Activated naive CD4-positive, alpha-beta T cell treated with anti-CD3 and anti-CD28 coated beads, Interleukin-2, amount 10 ng/mL, durations not matched to agents 7 days and 5 days (primary cell): ENCODE measurements at regions not wholly inside any gene's neighbourhood (a gene's known extent, or its start where the extent isn't known, plus 50 kb on each side); places are given as distances from the start of the nearest gene placed in this dataset.

Source experiments
- CTCF ChIA-PET: fragments of 350-600 bp; sonication (Branson Sonifier 250); formaldehyde crosslinking; loops from one replicate; lab custom pipeline; 2021; ENCODE audit warnings: antibody characterized with exemption; lab: Charles Lee
- DNase-seq: peaks from one replicate; pipeline ENCODE4 v3.0.0-alpha.2; 2020
- H3K27ac Mint-ChIP-seq: one replicate; pipeline ENCODE4 v1.8.0; 2021; ENCODE audit warnings: mild to moderate bottlenecking, moderate library complexity, mixed read lengths
- H3K27me3 Mint-ChIP-seq: one replicate; pipeline ENCODE4 v1.8.0; 2021; ENCODE audit warnings: mild to moderate bottlenecking, mixed read lengths
- H3K36me3 Mint-ChIP-seq: one replicate; pipeline ENCODE4 v1.8.0; 2021; ENCODE audit warnings: mixed read lengths
- H3K4me1 Mint-ChIP-seq: one replicate; pipeline ENCODE4 v1.8.0; 2021; ENCODE audit warnings: mixed read lengths
- H3K4me3 Mint-ChIP-seq: one replicate; pipeline ENCODE4 v1.8.0; 2021; ENCODE audit warnings: mild to moderate bottlenecking, moderate library complexity, mixed read lengths
- H3K9me3 Mint-ChIP-seq: one replicate; pipeline ENCODE4 v1.8.0; 2021; ENCODE audit warnings: mixed read lengths

GRCh38 chr2:15783489-15783888, 156.9 kb upstream of the MYCN start:
- H3K27ac Mint-ChIP-seq: no peak overlapping the region
- H3K4me3 Mint-ChIP-seq: no peak overlapping the region
- no peak for DNase-seq
- no peaks in the 10 kb centered on the region for H3K27me3 Mint-ChIP-seq
- H3K9me3 Mint-ChIP-seq: no peaks in the 10 kb centered on the region
- CTCF ChIA-PET: no interaction called here
- no peaks in the 10 kb centered on the region for H3K36me3 Mint-ChIP-seq
- H3K4me1 Mint-ChIP-seq: no peaks in the 10 kb centered on the region

GRCh38 chr2:15784106-15784885, 156.1 kb upstream of the MYCN start:
- Mint-ChIP-seq H3K9me3 (no peaks in the 10 kb centered on the region), H3K27ac (no peak overlapping the region), H3K36me3 (no peaks in the 10 kb centered on the region), H3K4me1 (no peaks in the 10 kb centered on the region), H3K27me3 (no peaks in the 10 kb centered on the region), H3K4me3 (no peak overlapping the region)
- no peak for DNase-seq
- CTCF ChIA-PET: no interaction called here

- Mint-ChIP-seq H3K4me3 (no peak overlapping the region), H3K9me3 (no peaks in the 10 kb centered on the region), H3K27me3 (no peaks in the 10 kb centered on the region), H3K36me3 (no peaks in the 10 kb centered on the region), H3K4me1 (no peaks in the 10 kb centered on the region), H3K27ac (no peak overlapping the region)
- no peak for DNase-seq
- CTCF ChIA-PET: no interaction called here
These were observed 155.2 kb upstream of the MYCN start for GRCh38 chr2:15784886-15785801.

- Mint-ChIP-seq H3K4me3 (no peak overlapping the region), H3K4me1 (no peaks in the 10 kb centered on the region), H3K9me3 (no peaks in the 10 kb centered on the region), H3K36me3 (no peaks in the 10 kb centered on the region), H3K27me3 (no peaks in the 10 kb centered on the region), H3K27ac (no peak overlapping the region)
- CTCF ChIA-PET: no interaction called here
- no peak for DNase-seq
These were observed 154.2 kb upstream of the MYCN start for GRCh38 chr2:15786003-15786654.

- Mint-ChIP-seq H3K27me3 (no peaks in the 10 kb centered on the region), H3K4me3 (no peak overlapping the region), H3K4me1 (no peaks in the 10 kb centered on the region), H3K9me3 (no peaks in the 10 kb centered on the region), H3K36me3 (no peaks in the 10 kb centered on the region), H3K27ac (no peak overlapping the region)
- no peak for DNase-seq
- CTCF ChIA-PET: no interaction called here
These were observed 153.4 kb upstream of the MYCN start for GRCh38 chr2:15786901-15787300.

GRCh38 chr2:15787535-15788454, 152.6 kb upstream of the MYCN start:
- Mint-ChIP-seq H3K9me3 (no peaks in the 10 kb centered on the region), H3K4me1 (no peaks in the 10 kb centered on the region), H3K4me3 (no peak overlapping the region), H3K36me3 (no peaks in the 10 kb centered on the region), H3K27ac (no peak overlapping the region), H3K27me3 (no peaks in the 10 kb centered on the region)
- no peak for DNase-seq
- CTCF ChIA-PET: no interaction called here

- Mint-ChIP-seq H3K27ac (no peak overlapping the region), H3K4me1 (no peaks in the 10 kb centered on the region), H3K36me3 (no peaks in the 10 kb centered on the region), H3K27me3 (no peaks in the 10 kb centered on the region), H3K4me3 (no peak overlapping the region), H3K9me3 (no peaks in the 10 kb centered on the region)
- CTCF ChIA-PET: no interaction called here
- DNase-seq: no peak
These were observed 151.9 kb upstream of the MYCN start for GRCh38 chr2:15788455-15788829.

- Mint-ChIP-seq H3K27me3 (no peaks in the 10 kb centered on the region), H3K4me1 (no peaks in the 10 kb centered on the region), H3K27ac (no peak overlapping the region), H3K9me3 (no peaks in the 10 kb centered on the region), H3K4me3 (no peak overlapping the region), H3K36me3 (no peaks in the 10 kb centered on the region)
- CTCF ChIA-PET: no interaction called here
- no peak for DNase-seq
These were observed 151.5 kb upstream of the MYCN start for GRCh38 chr2:15788830-15789229.

GRCh38 chr2:15789381-15790062, 150.8 kb upstream of the MYCN start:
- CTCF ChIA-PET: no interaction called here
- Mint-ChIP-seq H3K4me3 (no peak overlapping the region), H3K27me3 (no peaks in the 10 kb centered on the region), H3K9me3 (no peaks in the 10 kb centered on the region), H3K27ac (no peak overlapping the region), H3K4me1 (no peaks in the 10 kb centered on the region), H3K36me3 (no peaks in the 10 kb centered on the region)
- no peak for DNase-seq

GRCh38 chr2:15790326-15790725, 150.0 kb upstream of the MYCN start:
- Mint-ChIP-seq H3K4me3 (no peak overlapping the region), H3K27ac (no peak overlapping the region), H3K36me3 (no peaks in the 10 kb centered on the region), H3K4me1 (no peaks in the 10 kb centered on the region), H3K27me3 (peaks cover under 1% of the 10 kb centered on the region), H3K9me3 (no peaks in the 10 kb centered on the region)
- DNase-seq: no peak
- CTCF ChIA-PET: no interaction called here

GRCh38 chr2:15790838-15791237, 149.5 kb upstream of the MYCN start:
- Mint-ChIP-seq H3K9me3 (no peaks in the 10 kb centered on the region), H3K27ac (no peak overlapping the region), H3K4me3 (no peak overlapping the region), H3K36me3 (no peaks in the 10 kb centered on the region), H3K4me1 (no peaks in the 10 kb centered on the region), H3K27me3 (peaks cover 3% of the 10 kb centered on the region)
- DNase-seq: no peak
- CTCF ChIA-PET: no interaction called here

- Mint-ChIP-seq H3K9me3 (no peaks in the 10 kb centered on the region), H3K27ac (no peak overlapping the region), H3K36me3 (no peaks in the 10 kb centered on the region), H3K4me3 (no peak overlapping the region), H3K27me3 (peaks cover 3% of the 10 kb centered on the region), H3K4me1 (no peaks in the 10 kb centered on the region)
- CTCF ChIA-PET: no interaction called here
- no peak for DNase-seq
These were observed 149.1 kb upstream of the MYCN start for GRCh38 chr2:15791294-15791693.

- H3K4me3 Mint-ChIP-seq: no peak overlapping the region
- no peaks in the 10 kb centered on the region for H3K36me3 Mint-ChIP-seq
- H3K4me1 Mint-ChIP-seq: no peaks in the 10 kb centered on the region
- CTCF ChIA-PET: no interaction called here
- no peak for DNase-seq
- H3K9me3 Mint-ChIP-seq: no peaks in the 10 kb centered on the region
- no peak overlapping the region for H3K27ac Mint-ChIP-seq
- peaks cover 3% of the 10 kb centered on the region for H3K27me3 Mint-ChIP-seq
These were observed 148.0 kb upstream of the MYCN start for GRCh38 chr2:15792331-15792730.
